HCT116 (cell line): ENCODE measurements at regions not wholly inside any gene's neighbourhood (a gene's known extent, or its start where the extent isn't known, plus 50 kb on each side); places are given as distances from the start of the nearest gene placed in this dataset.

Experiments
- ATAC-seq: fragments of 200-7000 bp; cut with Tn5 transposase; 2 replicates; pipeline ENCODE4 v1.9.1; 2020; ENCODE audit warnings: mild to moderate bottlenecking, moderate library complexity
- BruUV-seq: library from RNA; stranded (reverse); fragments of 400-500 nt; replicated peaks from 2 replicates; lab custom pipeline; 2021; lab: Mats Ljungman, UMichigan
- CTCF ChIA-PET: fragments of 300-600 bp; sonication (Branson Sonifier 250); formaldehyde crosslinking; loops from one replicate; lab custom pipeline; 2021; ENCODE audit warnings: antibody characterized with exemption; lab: Charles Lee
- POLR2A ChIA-PET: fragments of 300-600, 350-600 bp; sonication (Branson Sonifier 250); formaldehyde crosslinking; loops from one replicate; lab custom pipeline; 2021; ENCODE audit warnings: antibody characterized with exemption; lab: Charles Lee
- RAD21 ChIA-PET, 2 experiments: fragments of 300-600 bp; sonication (Branson Sonifier 250); formaldehyde crosslinking; loops; one replicate each; lab custom pipeline; 2023; ENCODE audit warnings: low total read pairs in 2 of 2; ENCODE audit not compliant: uncharacterized antibody in 2 of 2, unreplicated experiment in 2 of 2, low non-redundant PET in 1 of 2; lab: Charles Lee
- DNase-seq: peaks from one replicate; pipeline ENCODE4 v3.0.0-alpha.2; 2010; ENCODE audit warnings: low read depth, low spot score
- H2AFZ ChIP-seq: fragments of 200-600 bp; shearing (Covaris generic), sonication (generic); 2 replicates; pipeline ENCODE4 v1.6.1; 2017; ENCODE audit warnings: low read depth, mixed run types, mixed read lengths, antibody characterized with exemption, low read length; ENCODE audit not compliant: poor library complexity, severe bottlenecking
- H3K27ac ChIP-seq: 2 replicates; pipeline ENCODE4 v1.5.1; 2012; ENCODE audit warnings: low read depth, low read length
- H3K27me3 ChIP-seq: fragments of 200-600 bp; sonication (generic); 2 replicates; pipeline ENCODE4 v1.6.1; 2016; ENCODE audit warnings: mixed run types, low read length, mixed read lengths; ENCODE audit not compliant: insufficient read depth
- H3K36me3 ChIP-seq, 2 experiments: fragments of 200-500 bp in 1 of 2; fragments of 200-600 bp in 1 of 2; sonication (Bioruptor generic) in 1 of 2; sonication (generic) in 1 of 2; 2 replicates each; pipeline versions ENCODE4 v1.5.1 to v1.6.1; 2014 to 2016; ENCODE audit warnings: low read length in 2 of 2, inconsistent platforms in 1 of 2, mixed read lengths in 1 of 2, mixed run types in 1 of 2; ENCODE audit not compliant: insufficient read depth in 2 of 2, control insufficient read depth in 1 of 2
- H3K4me1 ChIP-seq, 2 experiments: fragments of 200-600 bp in 1 of 2; sonication (generic) in 1 of 2; 2 replicates each; pipeline versions ENCODE4 v1.5.1 to v1.6.1; 2012 to 2017; ENCODE audit warnings: low read length in 2 of 2, inconsistent platforms in 1 of 2, mild to moderate bottlenecking in 1 of 2, mixed read lengths in 1 of 2, mixed run types in 1 of 2, moderate library complexity in 1 of 2; ENCODE audit not compliant: insufficient read depth in 2 of 2, control insufficient read depth in 1 of 2
- H3K4me2 ChIP-seq: fragments of 200-600 bp; sonication (generic); 2 replicates; pipeline ENCODE4 v1.6.1; 2017; ENCODE audit warnings: mixed run types, low read length, mixed read lengths
- H3K4me3 ChIP-seq, 2 experiments: fragments of 200-600 bp in 1 of 2; sonication (generic) in 1 of 2; replicated peaks in 1 of 2; 2 replicates each; pipeline ENCODE4 v1.5.1; 2011 to 2016; ENCODE audit warnings: low read length in 2 of 2, control low read depth in 1 of 2, low read depth in 1 of 2, mild to moderate bottlenecking in 1 of 2, mixed read lengths in 1 of 2, mixed run types in 1 of 2
- H3K79me2 ChIP-seq: fragments of 200-600 bp; sonication (generic); 2 replicates; pipeline ENCODE4 v1.6.1; 2017; ENCODE audit warnings: mild to moderate bottlenecking, mixed run types, low read length, moderate library complexity, mixed read lengths; ENCODE audit not compliant: insufficient read depth
- H3K9ac ChIP-seq: fragments of 200-600 bp; sonication (generic); 2 replicates; pipeline ENCODE4 v1.6.1; 2016; ENCODE audit warnings: low read length, mixed read lengths
- H3K9me2 ChIP-seq: fragments of 200-600 bp; sonication (generic), shearing (Covaris generic); 2 replicates; pipeline ENCODE4 v1.6.1; 2017; ENCODE audit warnings: mixed run types, mild to moderate bottlenecking, moderate library complexity; ENCODE audit not compliant: insufficient read depth
- H3K9me3 ChIP-seq, 2 experiments: fragments of 200-500 bp in 1 of 2; fragments of 200-600 bp in 1 of 2; sonication (Bioruptor generic) in 1 of 2; sonication (generic) in 1 of 2; 2 replicates each; pipeline ENCODE4 v1.6.1; 2014 to 2017; ENCODE audit warnings: low read length in 2 of 2, mixed read lengths in 2 of 2, inconsistent platforms in 1 of 2, low read depth in 1 of 2, mild to moderate bottlenecking in 1 of 2, mixed run types in 1 of 2, moderate library complexity in 1 of 2; ENCODE audit not compliant: control insufficient read depth in 1 of 2, insufficient read depth in 1 of 2
- H4K20me1 ChIP-seq: fragments of 200-600 bp; sonication (generic), shearing (Covaris generic); 2 replicates; pipeline ENCODE4 v1.6.1; 2017; ENCODE audit warnings: mixed run types, mild to moderate bottlenecking, moderate library complexity; ENCODE audit not compliant: insufficient read depth
- CBX3 ChIP-seq: IDR thresholded peaks from 2 replicates; pipeline ENCODE4 v1.6.1; 2012; ENCODE audit warnings: low read depth
- CEBPB ChIP-seq: IDR thresholded peaks from 2 replicates; pipeline ENCODE4 v1.6.1; 2012; ENCODE audit warnings: low read depth
- EGR1 ChIP-seq: IDR thresholded peaks from 2 replicates; pipeline ENCODE4 v1.6.1; 2012; ENCODE audit warnings: low read depth
- ELF1 ChIP-seq: IDR thresholded peaks from 2 replicates; pipeline ENCODE4 v1.6.1; 2012; ENCODE audit warnings: low read depth, borderline replicate concordance
- EZH2phosphoT487 ChIP-seq: fragments of 200-600 bp; IDR thresholded peaks from 2 replicates; pipeline ENCODE4 v1.6.1; 2018; ENCODE audit warnings: antibody characterized with exemption, borderline replicate concordance
- FOSL1 ChIP-seq: IDR thresholded peaks from 2 replicates; pipeline ENCODE4 v1.6.1; 2012; ENCODE audit warnings: low read depth
- JUND ChIP-seq: IDR thresholded peaks from 2 replicates; pipeline ENCODE4 v1.6.1; 2012
- POLR2A ChIP-seq: IDR thresholded peaks from 2 replicates; pipeline ENCODE4 v1.7.0; 2011; ENCODE audit warnings: borderline replicate concordance; ENCODE audit not compliant: insufficient read depth, insufficient read length; ENCODE audit errors: extremely low read depth
- POLR2AphosphoS5 ChIP-seq: IDR thresholded peaks from 2 replicates; pipeline ENCODE4 v1.6.1; 2011; ENCODE audit warnings: mild to moderate bottlenecking, low read depth, low read length, moderate library complexity
- SP1 ChIP-seq: IDR thresholded peaks from 2 replicates; pipeline ENCODE4 v1.6.1; 2012; ENCODE audit warnings: low read depth
- SRF ChIP-seq: IDR thresholded peaks from 2 replicates; pipeline ENCODE4 v1.6.1; 2012; ENCODE audit warnings: low read depth
- TCF7L2 ChIP-seq: IDR thresholded peaks from 2 replicates; pipeline ENCODE4 v1.7.0; 2011; ENCODE audit warnings: borderline replicate concordance, inconsistent platforms; ENCODE audit not compliant: insufficient read depth, insufficient read length; ENCODE audit errors: extremely low read depth
- YY1 ChIP-seq: IDR thresholded peaks from 2 replicates; pipeline ENCODE4 v1.6.1; 2011; ENCODE audit warnings: low read length, low read depth, moderate library complexity, mild to moderate bottlenecking; ENCODE audit not compliant: insufficient replicate concordance; ENCODE audit errors: extremely low read depth
- ZFX ChIP-seq: fragments of 450-650 bp; IDR thresholded peaks from 2 replicates; pipeline ENCODE4 v1.6.1; 2017
- intact Hi-C: fragments of 100-400 bp; cut with micrococcal nuclease; formaldehyde crosslinking; loops from 2 replicates; pipeline ENCODE4 v1.10.0; 2022
- TF ChIP-seq, protein P1 (sequence below): IDR thresholded peaks from 2 replicates; pipeline ENCODE4 v1.6.1; 2012
- TF ChIP-seq, protein P2 (sequence below): IDR thresholded peaks from 2 replicates; pipeline ENCODE4 v1.6.1; 2011; ENCODE audit warnings: mild to moderate bottlenecking, low read length, moderate library complexity; ENCODE audit not compliant: insufficient replicate concordance; ENCODE audit errors: extremely low read depth
- TF ChIP-seq, protein P3 (sequence below): IDR thresholded peaks from 2 replicates; pipeline ENCODE4 v1.6.1; 2012; ENCODE audit warnings: low read depth

GRCh38 chr7:81221527-81222217 is 302.8 kb upstream of the SEMA3C start:
- POLR2A ChIA-PET, result no interaction called here
- no peaks in the 10 kb centered on the region for H3K36me3 ChIP-seq
- DNase-seq (no peak), ATAC-seq (no peak)
- RAD21 ChIA-PET, result no interaction called here
- H3K9ac ChIP-seq, result no peak overlapping the region
- no peaks in the 10 kb centered on the region; a peak in 1 of 4 replicates for H3K9me3 ChIP-seq
- H3K79me2 ChIP-seq, result no peaks in the 10 kb centered on the region
- intact Hi-C loops, result no loop called here
- no peaks in the 10 kb centered on the region for H4K20me1 ChIP-seq
- no peaks in the 10 kb centered on the region for H3K9me2 ChIP-seq
- H3K4me3 ChIP-seq, result no peak overlapping the region
- no TSS peak for BruUV-seq
- TF ChIP-seq EZH2phosphoT487 (no peak), ELF1 (no peak), SP1 (no peak), FOSL1 (no peak), JUND (no peak), CEBPB (no peak), SRF (no peak), CBX3 (no peak), POLR2A (no peak), ZFX (no peak), YY1 (no peak), TCF7L2 (no peak), EGR1 (no peak), POLR2AphosphoS5 (no peak)
- TF ChIP-seq, protein P1, sequence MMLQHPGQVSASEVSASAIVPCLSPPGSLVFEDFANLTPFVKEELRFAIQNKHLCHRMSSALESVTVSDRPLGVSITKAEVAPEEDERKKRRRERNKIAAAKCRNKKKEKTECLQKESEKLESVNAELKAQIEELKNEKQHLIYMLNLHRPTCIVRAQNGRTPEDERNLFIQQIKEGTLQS, result no peak
- TF ChIP-seq, protein P2, sequence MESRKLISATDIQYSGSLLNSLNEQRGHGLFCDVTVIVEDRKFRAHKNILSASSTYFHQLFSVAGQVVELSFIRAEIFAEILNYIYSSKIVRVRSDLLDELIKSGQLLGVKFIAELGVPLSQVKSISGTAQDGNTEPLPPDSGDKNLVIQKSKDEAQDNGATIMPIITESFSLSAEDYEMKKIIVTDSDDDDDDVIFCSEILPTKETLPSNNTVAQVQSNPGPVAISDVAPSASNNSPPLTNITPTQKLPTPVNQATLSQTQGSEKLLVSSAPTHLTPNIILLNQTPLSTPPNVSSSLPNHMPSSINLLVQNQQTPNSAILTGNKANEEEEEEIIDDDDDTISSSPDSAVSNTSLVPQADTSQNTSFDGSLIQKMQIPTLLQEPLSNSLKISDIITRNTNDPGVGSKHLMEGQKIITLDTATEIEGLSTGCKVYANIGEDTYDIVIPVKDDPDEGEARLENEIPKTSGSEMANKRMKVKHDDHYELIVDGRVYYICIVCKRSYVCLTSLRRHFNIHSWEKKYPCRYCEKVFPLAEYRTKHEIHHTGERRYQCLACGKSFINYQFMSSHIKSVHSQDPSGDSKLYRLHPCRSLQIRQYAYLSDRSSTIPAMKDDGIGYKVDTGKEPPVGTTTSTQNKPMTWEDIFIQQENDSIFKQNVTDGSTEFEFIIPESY, result no peak
- TF ChIP-seq, protein P3, sequence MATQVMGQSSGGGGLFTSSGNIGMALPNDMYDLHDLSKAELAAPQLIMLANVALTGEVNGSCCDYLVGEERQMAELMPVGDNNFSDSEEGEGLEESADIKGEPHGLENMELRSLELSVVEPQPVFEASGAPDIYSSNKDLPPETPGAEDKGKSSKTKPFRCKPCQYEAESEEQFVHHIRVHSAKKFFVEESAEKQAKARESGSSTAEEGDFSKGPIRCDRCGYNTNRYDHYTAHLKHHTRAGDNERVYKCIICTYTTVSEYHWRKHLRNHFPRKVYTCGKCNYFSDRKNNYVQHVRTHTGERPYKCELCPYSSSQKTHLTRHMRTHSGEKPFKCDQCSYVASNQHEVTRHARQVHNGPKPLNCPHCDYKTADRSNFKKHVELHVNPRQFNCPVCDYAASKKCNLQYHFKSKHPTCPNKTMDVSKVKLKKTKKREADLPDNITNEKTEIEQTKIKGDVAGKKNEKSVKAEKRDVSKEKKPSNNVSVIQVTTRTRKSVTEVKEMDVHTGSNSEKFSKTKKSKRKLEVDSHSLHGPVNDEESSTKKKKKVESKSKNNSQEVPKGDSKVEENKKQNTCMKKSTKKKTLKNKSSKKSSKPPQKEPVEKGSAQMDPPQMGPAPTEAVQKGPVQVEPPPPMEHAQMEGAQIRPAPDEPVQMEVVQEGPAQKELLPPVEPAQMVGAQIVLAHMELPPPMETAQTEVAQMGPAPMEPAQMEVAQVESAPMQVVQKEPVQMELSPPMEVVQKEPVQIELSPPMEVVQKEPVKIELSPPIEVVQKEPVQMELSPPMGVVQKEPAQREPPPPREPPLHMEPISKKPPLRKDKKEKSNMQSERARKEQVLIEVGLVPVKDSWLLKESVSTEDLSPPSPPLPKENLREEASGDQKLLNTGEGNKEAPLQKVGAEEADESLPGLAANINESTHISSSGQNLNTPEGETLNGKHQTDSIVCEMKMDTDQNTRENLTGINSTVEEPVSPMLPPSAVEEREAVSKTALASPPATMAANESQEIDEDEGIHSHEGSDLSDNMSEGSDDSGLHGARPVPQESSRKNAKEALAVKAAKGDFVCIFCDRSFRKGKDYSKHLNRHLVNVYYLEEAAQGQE, result no peak
- no peak overlapping the region for H2AFZ ChIP-seq
- CTCF ChIA-PET, result no interaction called here
- no peaks in the 10 kb centered on the region for H3K27me3 ChIP-seq
- no peak overlapping the region for H3K27ac ChIP-seq
- H3K4me2 ChIP-seq, result no peak overlapping the region
- H3K4me1 ChIP-seq, result no peaks in the 10 kb centered on the region
